ENCODE measurements at regions not wholly inside any gene's neighbourhood (a gene's known extent, or its start where the extent isn't known, plus 50 kb on each side); places are given as distances from the start of the nearest gene placed in this dataset.
"Not testable (repeated sequence)": the region's sequence is repeated elsewhere in the genome, so short reads cannot be mapped to it uniquely, and the experiment has no call there.

- TF ChIP-seq, protein P1, sequence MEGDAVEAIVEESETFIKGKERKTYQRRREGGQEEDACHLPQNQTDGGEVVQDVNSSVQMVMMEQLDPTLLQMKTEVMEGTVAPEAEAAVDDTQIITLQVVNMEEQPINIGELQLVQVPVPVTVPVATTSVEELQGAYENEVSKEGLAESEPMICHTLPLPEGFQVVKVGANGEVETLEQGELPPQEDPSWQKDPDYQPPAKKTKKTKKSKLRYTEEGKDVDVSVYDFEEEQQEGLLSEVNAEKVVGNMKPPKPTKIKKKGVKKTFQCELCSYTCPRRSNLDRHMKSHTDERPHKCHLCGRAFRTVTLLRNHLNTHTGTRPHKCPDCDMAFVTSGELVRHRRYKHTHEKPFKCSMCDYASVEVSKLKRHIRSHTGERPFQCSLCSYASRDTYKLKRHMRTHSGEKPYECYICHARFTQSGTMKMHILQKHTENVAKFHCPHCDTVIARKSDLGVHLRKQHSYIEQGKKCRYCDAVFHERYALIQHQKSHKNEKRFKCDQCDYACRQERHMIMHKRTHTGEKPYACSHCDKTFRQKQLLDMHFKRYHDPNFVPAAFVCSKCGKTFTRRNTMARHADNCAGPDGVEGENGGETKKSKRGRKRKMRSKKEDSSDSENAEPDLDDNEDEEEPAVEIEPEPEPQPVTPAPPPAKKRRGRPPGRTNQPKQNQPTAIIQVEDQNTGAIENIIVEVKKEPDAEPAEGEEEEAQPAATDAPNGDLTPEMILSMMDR (IDR thresholded peaks at IDR 0.05 in 4 of 5, conservative IDR thresholded peaks at IDR 0.05 in 1 of 5) = no peak
- TF ChIP-seq POLR2A (IDR thresholded peaks at IDR 0.05) = no peak
- no peak for DNase-seq
- Histone ChIP-seq H3K27ac (no peak overlapping the region), H3K9me3 (no peaks in the 10 kb centered on the region), H3K36me3 (no peaks in the 10 kb centered on the region), H3K4me3 (no peak overlapping the region), H3K4me1 (no peaks in the 10 kb centered on the region), H3K27me3 (no peaks in the 10 kb centered on the region)
- in situ Hi-C loops (cut with MboI; ENCODE audit: low sequenced_read_pairs in 4 of 4) = no loop called here
- ATAC-seq = no peak
- intact Hi-C loops (cut with DNase I; ENCODE audit: low total_unique reads) = no loop called here
These were observed 512.8 kb upstream of the PCDH7 start for GRCh38 chr4:30207389-30207788.

DNA sequence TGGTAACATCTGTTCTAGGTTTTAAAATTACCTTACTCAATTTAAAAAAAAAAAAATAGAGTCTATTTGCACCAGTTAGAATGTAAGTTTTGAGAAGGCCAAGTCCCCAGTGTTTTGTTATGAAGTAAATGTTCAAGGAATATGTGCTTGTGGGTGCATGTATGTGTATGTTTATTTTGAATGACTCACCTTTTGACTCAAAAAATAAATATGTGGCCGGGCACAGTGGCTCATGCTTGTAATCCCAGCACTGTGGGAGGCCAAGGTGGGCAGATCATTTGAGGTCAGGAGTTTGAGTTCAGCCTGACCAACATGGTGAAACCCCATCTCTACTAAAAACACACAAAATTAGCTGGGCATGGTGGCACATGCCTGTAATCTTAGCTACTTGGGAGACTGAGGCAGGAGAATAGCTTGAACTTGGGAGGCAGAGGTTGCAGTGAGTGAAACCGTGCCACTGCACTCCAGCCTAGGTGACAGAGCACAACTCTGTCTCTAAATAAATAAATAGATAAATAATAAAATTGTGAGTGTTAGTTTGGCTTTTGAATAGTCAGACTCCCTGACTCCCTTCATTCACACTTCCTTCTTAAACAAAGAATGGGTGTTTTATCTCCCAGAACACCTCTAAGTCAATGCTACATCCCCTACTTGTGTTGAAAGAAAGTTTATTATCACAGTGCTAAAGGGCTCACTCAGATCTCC lies 511.3 kb upstream of the PCDH7 start:
- Histone ChIP-seq H3K36me3 (no peaks in the 10 kb centered on the region), H3K27ac (no peak overlapping the region), H3K27me3 (no peaks in the 10 kb centered on the region), H3K4me3 (no peak overlapping the region), H3K9me3 (no peaks in the 10 kb centered on the region), H3K4me1 (no peaks in the 10 kb centered on the region)
- DNase-seq = no peak
- in situ Hi-C loops (cut with MboI; ENCODE audit: low sequenced_read_pairs in 4 of 4) (no loop called here), intact Hi-C loops (cut with DNase I; ENCODE audit: low total_unique reads) (no loop called here)
- no peak for ATAC-seq
- no peak for TF ChIP-seq POLR2A (IDR thresholded peaks at IDR 0.05)
- TF ChIP-seq, protein P1 (IDR thresholded peaks at IDR 0.05 in 4 of 5, conservative IDR thresholded peaks at IDR 0.05 in 1 of 5) = no peak

DNA sequence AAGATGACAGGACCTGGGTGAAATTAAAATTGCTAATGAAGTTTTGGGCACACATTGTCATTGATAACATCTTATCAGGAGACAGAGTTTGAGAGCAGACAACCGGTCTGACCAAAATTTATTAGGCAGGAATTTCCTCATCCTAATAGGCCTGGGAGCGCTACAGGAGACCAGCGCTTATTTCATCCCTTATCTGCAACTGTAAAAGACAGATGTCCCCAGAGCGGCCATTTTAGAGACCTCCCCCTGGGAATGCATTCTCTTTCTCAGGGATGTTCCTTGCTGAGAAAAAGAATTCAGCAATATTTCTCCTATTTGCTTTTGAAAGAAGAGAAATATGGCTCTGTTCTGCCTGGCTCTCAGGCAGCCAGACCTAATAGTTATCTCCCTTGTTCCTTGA lies 504.2 kb upstream of the PCDH7 start:
- H3K27ac ChIP-seq; H3K9me3 ChIP-seq; ATAC-seq; H3K27me3 ChIP-seq; DNase-seq; in situ Hi-C loops (cut with MboI; ENCODE audit: low sequenced_read_pairs in 4 of 4); H3K4me1 ChIP-seq; H3K36me3 ChIP-seq; H3K4me3 ChIP-seq; intact Hi-C loops (cut with DNase I; ENCODE audit: low total_unique reads): not testable (repeated sequence)

GRCh38 chr4:30245140-30245539 lies 475.0 kb upstream of the PCDH7 start:
- no peaks in the 10 kb centered on the region for H3K36me3 ChIP-seq
- TF ChIP-seq, protein P1 (IDR thresholded peaks at IDR 0.05 in 4 of 5, conservative IDR thresholded peaks at IDR 0.05 in 1 of 5) = no peak
- TF ChIP-seq POLR2A (IDR thresholded peaks at IDR 0.05) = no peak
- ATAC-seq = no peak
- in situ Hi-C loops (cut with MboI; ENCODE audit: low sequenced_read_pairs in 4 of 4) (no loop called here), intact Hi-C loops (cut with DNase I; ENCODE audit: low total_unique reads) (no loop called here)
- no peaks in the 10 kb centered on the region for H3K4me1 ChIP-seq
- H3K27me3 ChIP-seq = no peaks in the 10 kb centered on the region
- no peak overlapping the region for H3K4me3 ChIP-seq
- DNase-seq = no peak
- no peaks in the 10 kb centered on the region for H3K9me3 ChIP-seq
- no peak overlapping the region for H3K27ac ChIP-seq

DNA sequence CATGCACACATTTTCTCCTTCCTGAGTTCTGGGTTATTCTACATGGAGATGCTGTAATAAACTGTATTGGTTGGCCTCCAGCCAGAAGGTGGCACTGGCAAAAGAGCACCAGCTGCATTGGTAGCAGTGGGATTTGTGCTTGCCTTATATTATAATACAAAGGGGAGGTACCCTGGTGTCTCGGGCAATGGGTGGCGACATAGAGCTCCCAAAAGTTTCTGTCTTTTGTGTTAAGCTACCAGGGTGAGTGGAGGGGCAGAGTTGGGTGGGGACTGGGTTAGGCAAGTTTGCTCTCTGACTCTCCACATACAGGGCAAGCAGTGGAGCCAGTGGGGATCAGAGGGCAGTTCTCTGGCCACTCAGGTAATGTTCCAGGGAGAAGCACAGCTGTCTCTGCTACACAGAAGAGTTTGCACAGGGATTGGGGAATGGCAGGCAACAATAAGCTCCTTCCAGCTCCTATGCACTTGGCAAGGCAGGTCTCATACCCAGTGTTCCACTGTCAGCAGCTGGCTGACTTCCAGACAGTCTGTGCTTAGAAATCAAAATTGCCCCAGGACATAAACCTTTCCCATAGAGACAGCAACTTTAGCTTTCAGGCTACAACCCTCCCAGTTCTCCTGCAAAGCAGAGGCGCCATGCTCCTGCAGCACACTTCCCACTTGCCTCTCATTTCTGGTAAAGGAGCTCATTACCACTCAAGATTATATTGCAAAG lies 463.9 kb upstream of the PCDH7 start:
- no peak for ATAC-seq
- H3K9me3 ChIP-seq = no peaks in the 10 kb centered on the region
- no peaks in the 10 kb centered on the region for H3K4me1 ChIP-seq
- TF ChIP-seq POLR2A (IDR thresholded peaks at IDR 0.05) = no peak
- TF ChIP-seq, protein P1 (IDR thresholded peaks at IDR 0.05 in 4 of 5, conservative IDR thresholded peaks at IDR 0.05 in 1 of 5) = no peak
- no peaks in the 10 kb centered on the region for H3K36me3 ChIP-seq
- no peak overlapping the region for H3K27ac ChIP-seq
- intact Hi-C loops (cut with DNase I; ENCODE audit: low total_unique reads) = no loop called here
- no peaks in the 10 kb centered on the region for H3K27me3 ChIP-seq
- in situ Hi-C loops (cut with MboI; ENCODE audit: low sequenced_read_pairs in 4 of 4) = no loop called here
- H3K4me3 ChIP-seq = no peak overlapping the region
- DNase-seq = no peak
